ENCODE measurements at regions not wholly inside any gene's neighbourhood (a gene's known extent, or its start where the extent isn't known, plus 50 kb on each side); places are given as distances from the start of the nearest gene placed in this dataset.

- TF ChIP-seq ZNF699 (CRISPR knock-in tag; IDR thresholded peaks at IDR 0.05; ENCODE audit: insufficient replicate concordance) (no peak), XRCC3 (IDR thresholded peaks at IDR 0.05) (no peak)
- TF ChIP-seq, protein P1, sequence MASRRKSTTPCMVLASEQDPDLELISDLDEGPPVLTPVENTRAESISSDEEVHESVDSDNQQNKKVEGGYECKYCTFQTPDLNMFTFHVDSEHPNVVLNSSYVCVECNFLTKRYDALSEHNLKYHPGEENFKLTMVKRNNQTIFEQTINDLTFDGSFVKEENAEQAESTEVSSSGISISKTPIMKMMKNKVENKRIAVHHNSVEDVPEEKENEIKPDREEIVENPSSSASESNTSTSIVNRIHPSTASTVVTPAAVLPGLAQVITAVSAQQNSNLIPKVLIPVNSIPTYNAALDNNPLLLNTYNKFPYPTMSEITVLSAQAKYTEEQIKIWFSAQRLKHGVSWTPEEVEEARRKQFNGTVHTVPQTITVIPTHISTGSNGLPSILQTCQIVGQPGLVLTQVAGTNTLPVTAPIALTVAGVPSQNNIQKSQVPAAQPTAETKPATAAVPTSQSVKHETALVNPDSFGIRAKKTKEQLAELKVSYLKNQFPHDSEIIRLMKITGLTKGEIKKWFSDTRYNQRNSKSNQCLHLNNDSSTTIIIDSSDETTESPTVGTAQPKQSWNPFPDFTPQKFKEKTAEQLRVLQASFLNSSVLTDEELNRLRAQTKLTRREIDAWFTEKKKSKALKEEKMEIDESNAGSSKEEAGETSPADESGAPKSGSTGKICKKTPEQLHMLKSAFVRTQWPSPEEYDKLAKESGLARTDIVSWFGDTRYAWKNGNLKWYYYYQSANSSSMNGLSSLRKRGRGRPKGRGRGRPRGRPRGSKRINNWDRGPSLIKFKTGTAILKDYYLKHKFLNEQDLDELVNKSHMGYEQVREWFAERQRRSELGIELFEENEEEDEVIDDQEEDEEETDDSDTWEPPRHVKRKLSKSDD (conservative IDR thresholded peaks at IDR 0.05; ENCODE audit: low read length) = no peak
Observed at GRCh38 chrX:20753076-20753475, 486.4 kb upstream of the RPS6KA3 start (continued).

DNA sequence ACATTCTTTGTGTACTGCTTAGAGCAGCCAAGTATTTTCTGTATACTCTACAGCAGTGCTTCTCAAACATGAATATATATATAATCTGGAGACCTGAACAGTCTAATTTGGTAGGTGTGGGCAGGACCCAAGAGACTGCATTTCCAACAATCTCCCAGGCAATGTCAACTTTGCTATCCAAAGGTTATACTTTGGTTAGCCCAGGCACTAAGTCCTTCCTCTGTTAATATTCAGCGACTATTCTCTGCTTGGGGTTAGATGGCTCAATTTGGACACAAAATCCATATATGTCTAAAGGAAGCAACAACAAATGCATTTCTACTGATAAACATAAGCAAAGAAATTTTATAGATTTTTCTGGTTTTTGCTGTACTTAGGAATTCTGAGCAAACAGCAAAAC, 480.0 kb upstream of the RPS6KA3 start:
- Histone ChIP-seq H3K9me3 (replicated peaks; ENCODE audit: control insufficient read depth, insufficient read depth, low read depth, low read length) (no peaks in the 10 kb centered on the region), H3K9me1 (ENCODE audit: control insufficient read depth, insufficient read depth, low read length) (no peaks in the 10 kb centered on the region), H3K79me2 (ENCODE audit: control insufficient read depth, insufficient read depth, low read length) (no peaks in the 10 kb centered on the region), H3K27ac (ENCODE audit: extremely low read depth, low read depth, low read length) (no peak overlapping the region), H4K20me1 (replicated peaks; ENCODE audit: control insufficient read depth, insufficient read depth, low read length) (no peaks in the 10 kb centered on the region), H3K27me3 (ENCODE audit: control insufficient read depth in 2 of 2, insufficient read depth in 2 of 2, low read length in 2 of 2) (no peaks in the 10 kb centered on the region), H3K4me2 (ENCODE audit: insufficient read depth, low read length) (no peak overlapping the region), H2AFZ (ENCODE audit: low read depth, low read length) (no peak overlapping the region), H3K4me3 (no peak overlapping the region), H3K9ac (ENCODE audit: insufficient read depth in 1 of 2, low read depth in 2 of 2, low read length in 2 of 2) (no peak overlapping the region), H3K4me1 (replicated peaks in 1 of 2; ENCODE audit: control insufficient read depth in 2 of 2, insufficient read depth in 2 of 2, low read length in 2 of 2) (no peaks in the 10 kb centered on the region), H3K36me3 (ENCODE audit: control insufficient read depth, insufficient read depth, low read length) (no peaks in the 10 kb centered on the region)
- CTCF ChIA-PET (ENCODE audit: low intra/inter-chr PET ratio) = no interaction called here
- BruUV-seq (replicated peaks) = no TSS peak
- TF ChIP-seq NUFIP1 (IDR thresholded peaks at IDR 0.05; ENCODE audit: partially characterized antibody) = no peak
- TF ChIP-seq TFAM (CRISPR knock-in tag; conservative IDR thresholded peaks at IDR 0.05) = no peak
- no peak for TF ChIP-seq SIN3B (IDR thresholded peaks at IDR 0.05; ENCODE audit: low read depth)
- TF ChIP-seq, protein P2, sequence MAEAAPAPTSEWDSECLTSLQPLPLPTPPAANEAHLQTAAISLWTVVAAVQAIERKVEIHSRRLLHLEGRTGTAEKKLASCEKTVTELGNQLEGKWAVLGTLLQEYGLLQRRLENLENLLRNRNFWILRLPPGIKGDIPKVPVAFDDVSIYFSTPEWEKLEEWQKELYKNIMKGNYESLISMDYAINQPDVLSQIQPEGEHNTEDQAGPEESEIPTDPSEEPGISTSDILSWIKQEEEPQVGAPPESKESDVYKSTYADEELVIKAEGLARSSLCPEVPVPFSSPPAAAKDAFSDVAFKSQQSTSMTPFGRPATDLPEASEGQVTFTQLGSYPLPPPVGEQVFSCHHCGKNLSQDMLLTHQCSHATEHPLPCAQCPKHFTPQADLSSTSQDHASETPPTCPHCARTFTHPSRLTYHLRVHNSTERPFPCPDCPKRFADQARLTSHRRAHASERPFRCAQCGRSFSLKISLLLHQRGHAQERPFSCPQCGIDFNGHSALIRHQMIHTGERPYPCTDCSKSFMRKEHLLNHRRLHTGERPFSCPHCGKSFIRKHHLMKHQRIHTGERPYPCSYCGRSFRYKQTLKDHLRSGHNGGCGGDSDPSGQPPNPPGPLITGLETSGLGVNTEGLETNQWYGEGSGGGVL (CRISPR knock-in tag; IDR thresholded peaks at IDR 0.05) = no peak
- TF ChIP-seq SRSF7 (optimal IDR thresholded peaks at IDR 0.05; ENCODE audit: low read depth, low read length) = no peak
- no peak for TF ChIP-seq MCM2 (IDR thresholded peaks at IDR 0.05; ENCODE audit: low read depth)
- intact Hi-C loops (cut with micrococcal nuclease) (no loop called here), in situ Hi-C loops (cut with MboI) (no loop called here)
- ATAC-seq = no peak
- no peak for FAIRE-seq
- 0% methylated on average over 1 of the region's 1 CpG for WGBS (ENCODE audit: insufficient coverage, low coverage, missing lambda C conversion rate)
- POLR2A ChIA-PET = no interaction called here
- DNase-seq (ENCODE audit: extremely low read depth in 1 of 4, low spot score in 3 of 4) = no peak

All from K562 (cell line).